Femur (tissue), 1 donor: ENCODE measurements at regions not wholly inside any gene's neighbourhood (a gene's known extent, or its start where the extent isn't known, plus 50 kb on each side); places are given as distances from the start of the nearest gene placed in this dataset.
"Not testable (repeated sequence)": the region's sequence is repeated elsewhere in the genome, so short reads cannot be mapped to it uniquely, and the experiment has no call there.

Source experiments
- DNase-seq: peaks from one replicate; pipeline ENCODE4 v3.0.0-alpha.2; 2017

- no peak for DNase-seq
Measured at GRCh38 chr20:54820392-54820791, 345.0 kb downstream of the DOK5 start.

GRCh38 chr20:54806462-54806861 is 331.1 kb downstream of the DOK5 start:
- DNase-seq, result no peak

- DNase-seq, result no peak
Measured at GRCh38 chr20:54794874-54795273, 319.5 kb downstream of the DOK5 start.

- no peak for DNase-seq
Measured at GRCh38 chr20:54794110-54794509, 318.7 kb downstream of the DOK5 start.

GRCh38 chr20:54793291-54793992 is 318.0 kb downstream of the DOK5 start:
- no peak for DNase-seq

- DNase-seq, result no peak
Measured at GRCh38 chr20:54792688-54793087, 317.3 kb downstream of the DOK5 start.

GRCh38 chr20:54788260-54788659 is 312.9 kb downstream of the DOK5 start:
- DNase-seq, result not testable (repeated sequence)

- not testable (repeated sequence) for DNase-seq
Measured at GRCh38 chr20:54782758-54783157, 307.4 kb downstream of the DOK5 start.

- no peak for DNase-seq
Measured at GRCh38 chr20:54774426-54774825, 299.0 kb downstream of the DOK5 start.

GRCh38 chr20:54773643-54774000 is 298.2 kb downstream of the DOK5 start:
- no peak for DNase-seq

- DNase-seq, result no peak
Measured at GRCh38 chr20:54772893-54773642, 297.7 kb downstream of the DOK5 start.

- no peak for DNase-seq
Measured at GRCh38 chr20:54766483-54766882, 291.1 kb downstream of the DOK5 start.

- DNase-seq, result no peak
Measured at GRCh38 chr20:54763366-54763765, 288.0 kb downstream of the DOK5 start.

GRCh38 chr20:54759589-54759988 is 284.2 kb downstream of the DOK5 start:
- no peak for DNase-seq

GRCh38 chr20:54746796-54747195 is 271.4 kb downstream of the DOK5 start:
- no peak for DNase-seq

GRCh38 chr20:54745780-54746179 is 270.4 kb downstream of the DOK5 start:
- no peak for DNase-seq

- no peak for DNase-seq
Measured at GRCh38 chr20:54744097-54744496, 268.7 kb downstream of the DOK5 start.

GRCh38 chr20:54742193-54742592 is 266.8 kb downstream of the DOK5 start:
- no peak for DNase-seq

GRCh38 chr20:54736421-54736820 is 261.0 kb downstream of the DOK5 start:
- no peak for DNase-seq

GRCh38 chr20:54733687-54734086 is 258.3 kb downstream of the DOK5 start:
- no peak for DNase-seq

- DNase-seq, result no peak
Measured at GRCh38 chr20:54727490-54727889, 252.1 kb downstream of the DOK5 start.

- no peak for DNase-seq
Measured at GRCh38 chr20:54726687-54727300, 251.4 kb downstream of the DOK5 start.

- not testable (repeated sequence) for DNase-seq
Measured at GRCh38 chr20:54725266-54725665, 249.9 kb downstream of the DOK5 start.

- no peak for DNase-seq
Measured at GRCh38 chr20:54723723-54724122, 248.3 kb downstream of the DOK5 start.
